ENCODE measurements at regions not wholly inside any gene's neighbourhood (a gene's known extent, or its start where the extent isn't known, plus 50 kb on each side); places are given as distances from the start of the nearest gene placed in this dataset.
"Not testable (repeated sequence)": the region's sequence is repeated elsewhere in the genome, so short reads cannot be mapped to it uniquely, and the experiment has no call there.

DNA sequence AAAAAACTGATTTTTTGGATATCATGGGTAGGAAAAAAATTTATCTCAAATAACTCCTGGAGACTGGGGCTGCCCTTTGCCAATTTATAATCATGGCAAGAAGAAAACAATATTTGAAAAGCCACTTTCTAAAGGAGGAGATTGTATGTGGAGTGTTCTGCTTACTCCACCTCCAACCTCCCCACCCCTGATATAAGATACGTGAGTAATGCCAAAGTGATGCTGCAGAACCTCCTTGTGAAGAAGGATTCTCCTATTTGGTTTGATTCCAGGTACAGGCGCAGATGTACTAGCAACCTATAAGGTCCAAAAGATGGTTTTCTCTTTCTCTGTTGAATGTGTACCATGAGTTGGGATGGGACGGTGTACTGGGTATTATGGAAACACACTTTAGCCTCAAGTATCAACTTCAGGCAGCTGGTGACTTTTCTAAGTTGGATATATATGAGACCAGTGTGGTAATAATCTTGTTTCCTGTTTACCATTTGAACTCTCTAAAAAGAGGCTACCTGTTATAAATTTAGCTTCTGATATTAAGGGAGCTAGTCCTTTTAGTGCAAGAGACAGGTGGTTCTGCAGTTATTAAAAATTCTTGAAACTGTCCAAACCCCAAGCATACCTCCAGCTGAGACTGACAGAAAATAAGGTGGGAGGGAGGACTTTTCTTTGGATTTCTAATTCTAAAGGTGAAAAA is 724.0 kb upstream of the MIR17HG start:
- DNase-seq = no peak

DNA sequence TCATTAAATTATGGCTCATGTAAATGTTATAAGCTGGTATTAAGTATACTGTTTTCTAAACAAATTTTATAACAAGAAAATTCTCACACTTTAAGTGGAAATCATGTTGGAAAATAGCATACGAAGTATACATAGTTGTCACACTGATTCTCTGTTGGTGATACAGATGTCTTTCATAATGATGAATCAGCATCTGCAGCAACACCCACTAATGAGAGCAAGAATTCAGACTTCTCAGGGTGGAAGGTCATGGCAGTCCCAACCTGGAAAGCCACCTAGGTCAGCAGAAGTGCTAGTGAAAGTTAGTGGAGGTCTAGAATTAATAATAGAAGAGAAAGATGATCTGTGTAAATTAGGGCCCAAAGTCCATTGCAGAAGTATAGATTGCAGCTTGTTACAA is 719.7 kb upstream of the MIR17HG start:
- DNase-seq = no peak

DNA sequence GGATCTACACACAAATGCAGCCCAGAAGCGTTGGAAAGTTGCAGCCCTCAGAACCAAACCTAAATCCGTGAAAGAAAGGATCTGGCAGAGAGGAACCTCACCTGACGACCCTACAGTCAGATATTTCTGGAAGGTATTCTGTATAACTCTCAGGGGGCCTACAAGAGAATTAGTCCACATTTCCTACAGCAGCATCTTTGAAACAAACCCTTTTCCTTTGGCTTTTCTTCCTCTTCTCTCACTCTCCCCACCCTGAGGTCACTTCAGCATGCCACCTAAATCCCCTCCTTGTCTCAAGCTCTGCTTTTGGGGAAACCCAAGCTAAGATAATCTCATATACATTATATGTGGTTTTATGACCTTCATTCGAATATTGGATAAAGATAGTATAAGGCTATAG is 719.0 kb upstream of the MIR17HG start:
- DNase-seq = no peak

DNA sequence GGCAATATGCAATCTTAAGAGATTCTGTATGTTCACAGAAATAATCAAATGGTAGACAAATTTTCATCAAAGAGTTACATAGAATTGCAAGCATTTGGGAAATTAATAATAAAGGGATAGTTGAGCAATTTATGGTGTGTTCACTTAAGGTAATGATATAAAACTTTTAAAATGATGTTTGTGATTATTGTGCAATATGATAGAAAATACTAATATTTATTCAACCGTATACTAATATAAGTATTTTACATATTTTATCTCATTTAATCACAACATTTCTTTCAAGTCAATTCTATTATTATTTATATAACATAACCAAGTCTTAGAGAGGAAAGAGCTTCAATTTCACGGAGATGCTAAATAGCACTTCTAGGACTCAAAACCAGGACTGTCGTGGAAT is 716.8 kb upstream of the MIR17HG start:
- no peak for DNase-seq

DNA sequence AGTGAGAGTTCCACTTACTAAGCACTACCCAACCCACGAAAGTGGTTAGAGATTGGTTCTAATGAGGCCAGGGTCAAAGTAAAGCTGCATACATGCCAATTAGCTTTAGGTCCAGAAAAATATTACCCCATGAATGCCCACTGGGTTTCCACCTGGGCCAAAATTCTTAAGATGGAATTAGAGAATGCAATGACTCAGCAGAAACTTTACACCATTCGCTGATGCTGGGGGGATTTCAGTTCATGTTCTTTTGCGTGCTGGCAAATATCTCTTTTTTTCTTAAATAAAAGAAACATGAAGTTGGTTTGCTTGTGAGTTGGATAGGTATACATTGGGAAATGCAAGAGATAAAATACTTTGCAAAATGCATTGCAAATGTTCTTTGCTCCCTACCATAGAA is 715.3 kb upstream of the MIR17HG start:
- no peak for DNase-seq

DNA sequence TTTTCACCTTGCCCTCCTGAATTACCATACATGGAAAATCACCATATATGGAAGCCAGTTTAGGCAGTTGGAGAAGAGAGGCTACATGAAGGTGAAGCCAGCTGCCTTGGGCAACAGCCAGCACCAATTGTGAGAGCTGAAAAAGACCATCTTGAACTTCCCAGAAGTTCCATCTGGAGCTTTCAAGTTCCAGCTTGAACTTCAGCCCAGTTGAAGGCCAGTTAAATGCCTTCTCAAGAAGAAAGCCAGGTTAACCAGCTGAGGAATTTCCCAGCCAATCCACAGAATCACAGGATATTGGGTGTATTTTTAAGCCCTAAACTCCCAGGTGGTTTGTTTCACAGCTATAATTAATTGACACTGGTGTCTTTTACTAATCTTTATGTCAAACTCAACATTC is 713.6 kb upstream of the MIR17HG start:
- DNase-seq = no peak

DNA sequence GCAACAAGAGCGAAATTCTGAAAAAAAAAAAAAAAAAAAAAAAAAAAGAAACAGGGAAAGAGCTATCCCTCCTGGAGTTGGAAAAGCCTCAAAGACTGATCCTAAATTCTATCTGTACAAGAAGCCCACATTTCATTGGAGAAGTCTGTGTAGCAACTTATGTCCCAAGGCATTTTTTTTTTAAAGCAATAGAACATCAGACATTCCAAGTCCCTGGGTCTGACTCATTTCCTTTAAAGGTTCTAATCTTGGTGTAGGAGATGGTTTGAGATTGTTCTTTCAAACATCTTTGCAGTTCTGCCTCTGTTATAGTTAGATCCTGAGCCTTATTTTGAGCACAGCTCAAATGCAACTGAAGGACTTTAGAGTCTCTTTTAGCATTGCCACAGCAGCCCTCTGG is 706.5 kb upstream of the MIR17HG start:
- no peak for DNase-seq

DNA sequence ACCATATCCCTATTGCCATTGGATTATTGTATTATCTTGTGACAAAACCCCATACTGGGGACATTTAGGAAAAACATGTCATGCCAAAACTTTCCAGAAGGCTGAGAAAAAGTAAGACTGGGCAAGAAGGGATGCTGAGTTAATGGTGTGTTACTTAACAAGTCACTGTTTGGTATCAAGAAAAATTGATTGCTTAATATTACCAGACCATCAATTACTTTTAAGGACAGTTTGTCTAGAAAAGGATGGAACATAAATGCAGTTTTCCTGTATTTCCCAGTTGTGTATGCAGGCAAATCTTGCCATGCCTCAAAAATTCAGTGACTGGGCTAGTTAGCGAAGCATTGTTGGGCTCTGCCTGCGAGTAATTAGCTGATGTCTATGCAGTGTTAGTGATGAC is 705.6 kb upstream of the MIR17HG start:
- DNase-seq = no peak

DNA sequence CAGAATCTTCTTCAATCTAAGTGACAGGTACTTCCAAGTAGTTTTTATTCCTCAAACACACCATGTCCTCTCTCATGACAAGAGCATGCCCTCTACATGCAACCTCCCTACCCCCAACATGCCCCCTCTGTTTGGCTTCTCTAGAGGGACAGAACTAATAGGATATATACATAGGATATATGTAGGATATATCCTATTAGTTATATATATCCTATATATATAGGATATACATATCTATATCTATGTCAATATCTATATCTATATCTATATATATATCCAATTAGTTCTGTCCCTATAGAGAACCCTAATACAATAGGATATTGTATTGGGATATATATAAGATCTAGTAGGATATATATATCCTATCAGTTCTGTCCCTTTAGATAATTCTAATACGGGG is 701.9 kb upstream of the MIR17HG start:
- DNase-seq = no peak

DNA sequence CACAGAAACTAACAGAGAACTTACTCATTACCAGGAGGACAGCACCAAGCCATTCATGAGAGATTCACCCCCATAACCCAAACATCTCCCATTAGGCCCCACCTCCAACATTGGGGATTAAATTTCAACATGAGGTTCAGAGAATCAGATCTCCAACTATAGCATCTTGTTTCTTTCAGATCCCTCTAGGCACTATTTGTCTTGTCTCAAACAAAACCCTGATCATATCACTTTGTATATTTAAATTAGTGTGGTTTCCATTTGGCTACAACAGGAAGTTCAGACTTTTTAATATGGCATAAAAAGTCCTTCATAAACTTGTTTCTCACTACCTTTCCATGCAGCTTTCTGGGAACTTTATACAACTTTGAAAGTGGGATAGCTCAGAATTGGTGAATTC is 699.0 kb upstream of the MIR17HG start:
- DNase-seq = no peak

DNA sequence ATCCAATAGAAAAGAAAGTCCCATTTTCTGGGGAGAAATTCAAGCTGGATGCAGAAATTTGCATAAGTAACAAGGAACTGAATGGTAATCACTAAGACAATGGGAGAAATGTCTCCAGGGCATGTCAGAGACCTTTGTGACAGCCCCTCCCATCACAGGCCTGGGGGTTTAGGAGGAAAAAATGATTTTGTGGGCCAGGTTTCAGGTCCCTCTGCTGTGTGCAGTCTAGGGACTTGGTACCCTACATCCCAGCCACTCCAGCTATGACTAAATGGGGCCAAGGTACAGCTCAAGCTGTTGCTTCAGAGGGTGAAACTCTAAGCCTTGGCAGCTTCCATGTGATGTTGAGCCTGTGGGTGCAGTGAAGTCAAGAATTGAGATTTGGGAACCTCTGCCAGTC is 695.5 kb upstream of the MIR17HG start:
- DNase-seq = no peak

DNA sequence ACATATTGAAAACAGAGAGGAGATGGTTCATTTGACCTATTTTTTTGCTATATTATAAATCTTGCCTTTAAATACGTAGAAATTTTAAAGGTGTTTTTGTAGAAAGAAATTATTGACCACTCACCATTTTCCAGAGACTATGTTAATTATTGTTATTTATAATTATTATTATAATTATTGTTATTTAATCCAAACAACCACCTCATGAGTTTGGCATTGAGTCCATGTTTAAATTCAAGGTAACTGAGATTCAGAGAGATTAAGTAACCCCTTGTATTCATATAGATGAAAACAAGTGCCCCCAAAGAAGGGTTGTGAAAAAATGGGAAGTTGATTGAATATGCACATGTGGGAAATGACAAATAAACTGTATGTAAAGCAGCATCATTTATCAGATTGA is 692.5 kb upstream of the MIR17HG start:
- no peak for DNase-seq

DNA sequence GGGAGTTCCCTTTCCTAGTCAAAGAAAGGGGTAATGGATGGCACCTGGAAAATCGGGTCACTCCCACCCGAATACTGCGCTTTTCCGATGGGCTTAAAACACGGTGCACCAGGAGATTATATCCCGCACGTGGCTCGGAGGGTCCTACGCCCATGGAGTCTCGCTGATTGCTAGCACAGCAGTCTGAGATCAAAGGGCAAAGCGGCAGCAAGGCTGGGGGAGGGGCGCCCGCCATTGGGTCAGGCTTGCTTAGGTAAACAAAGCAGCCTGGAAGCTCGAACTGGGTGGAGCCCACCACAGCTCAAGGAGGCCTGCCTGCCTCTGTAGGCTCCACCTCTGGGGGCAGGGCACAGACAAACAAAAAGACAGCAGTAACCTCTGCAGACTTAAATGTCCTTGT is 683.3 kb upstream of the MIR17HG start:
- DNase-seq = not testable (repeated sequence)

DNA sequence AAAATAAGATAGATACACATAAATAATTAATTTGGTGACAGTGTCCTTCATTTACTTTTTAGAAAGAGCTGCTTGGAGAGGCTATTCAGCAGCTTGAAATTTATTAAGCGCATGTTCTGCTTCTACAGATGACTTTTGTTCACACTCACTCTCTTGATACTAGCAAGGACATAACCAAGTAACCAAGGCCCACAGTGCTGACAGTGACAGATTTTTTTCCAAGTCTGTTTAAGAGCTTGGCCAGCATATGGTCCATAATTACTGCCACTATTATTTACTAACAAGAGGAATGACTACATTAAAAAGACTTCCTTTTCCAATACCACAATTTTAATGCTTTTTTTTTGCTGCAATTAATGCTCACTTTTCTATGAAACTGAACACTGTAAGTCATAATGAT is 673.7 kb upstream of the MIR17HG start:
- peak; percentile 29 for DNase-seq

DNA sequence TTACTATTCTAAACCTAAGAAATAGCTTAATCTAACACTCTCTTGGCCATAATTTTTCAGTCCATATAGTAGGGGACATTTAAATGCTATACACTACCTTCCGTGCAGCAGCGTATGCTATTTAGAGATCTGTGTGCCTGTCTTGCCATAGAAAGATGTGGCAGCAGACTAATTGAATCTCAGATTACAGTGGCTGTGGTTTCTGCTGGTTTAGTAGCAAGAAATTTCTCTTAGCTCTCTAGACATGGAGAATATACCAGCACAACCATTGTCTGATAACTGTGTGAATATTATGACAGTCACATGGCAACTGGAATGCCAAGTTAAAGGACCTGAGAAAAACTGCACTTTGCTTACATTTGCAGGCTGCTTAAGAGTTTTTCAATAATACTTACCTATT is 672.4 kb upstream of the MIR17HG start:
- DNase-seq = no peak

DNA sequence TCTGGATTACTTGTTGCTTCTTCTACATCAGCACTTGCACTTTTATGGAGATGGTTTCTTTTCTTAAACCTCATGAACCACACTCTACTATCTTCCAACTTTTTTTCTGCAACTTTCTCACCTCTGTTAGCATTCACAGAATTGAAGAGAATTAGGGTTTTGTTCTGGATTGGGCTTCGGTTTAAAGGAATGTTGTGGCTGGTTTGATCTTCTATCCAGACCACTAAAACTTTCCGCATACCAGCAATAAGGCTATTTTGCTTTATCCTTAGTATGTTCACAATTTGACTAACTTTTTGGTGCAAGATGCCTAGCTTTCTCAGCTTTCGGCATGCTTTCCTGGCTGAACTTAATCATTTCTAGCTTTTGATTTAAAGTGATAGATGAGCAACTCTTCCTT is 666.7 kb upstream of the MIR17HG start:
- no peak for DNase-seq

DNA sequence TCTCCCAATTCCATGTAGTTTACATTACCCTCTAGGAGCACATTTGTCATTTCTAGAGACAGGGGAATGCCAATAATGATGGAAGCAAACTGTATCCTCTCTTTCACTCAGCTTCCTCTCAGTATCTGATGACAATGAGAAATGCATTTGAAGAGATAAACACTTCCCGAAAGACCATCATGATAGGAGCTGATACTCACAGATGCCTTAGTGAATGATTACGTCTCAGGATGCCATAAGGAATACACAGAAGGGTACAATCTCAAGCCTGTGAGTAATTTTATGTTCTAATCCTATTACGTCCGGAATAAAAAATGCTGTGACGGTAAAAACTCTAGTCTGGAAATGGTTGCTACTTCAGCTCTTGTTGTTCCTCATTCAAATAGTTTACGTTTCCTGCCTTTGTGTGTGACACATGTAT is 663.8 kb upstream of the MIR17HG start:
- DNase-seq = no peak

DNA sequence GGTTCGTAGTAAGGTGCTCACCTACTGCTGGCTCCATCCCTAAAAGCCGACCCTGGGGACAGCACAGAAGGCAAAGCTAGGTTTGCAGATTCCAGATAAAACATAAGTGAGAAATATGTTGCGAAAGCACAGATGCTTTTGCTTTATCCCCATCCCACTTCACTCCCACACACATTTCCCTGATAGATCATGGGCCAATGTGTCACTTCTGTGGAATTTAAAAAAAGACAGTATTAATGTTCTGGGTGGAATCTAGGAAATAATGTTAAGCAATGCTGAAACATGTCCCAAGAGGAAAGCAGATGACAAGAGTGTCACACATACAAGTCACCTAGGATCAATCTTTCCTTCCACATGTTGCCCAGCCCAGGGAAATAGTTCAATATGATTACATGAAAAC is 661.0 kb upstream of the MIR17HG start:
- no peak for DNase-seq

DNA sequence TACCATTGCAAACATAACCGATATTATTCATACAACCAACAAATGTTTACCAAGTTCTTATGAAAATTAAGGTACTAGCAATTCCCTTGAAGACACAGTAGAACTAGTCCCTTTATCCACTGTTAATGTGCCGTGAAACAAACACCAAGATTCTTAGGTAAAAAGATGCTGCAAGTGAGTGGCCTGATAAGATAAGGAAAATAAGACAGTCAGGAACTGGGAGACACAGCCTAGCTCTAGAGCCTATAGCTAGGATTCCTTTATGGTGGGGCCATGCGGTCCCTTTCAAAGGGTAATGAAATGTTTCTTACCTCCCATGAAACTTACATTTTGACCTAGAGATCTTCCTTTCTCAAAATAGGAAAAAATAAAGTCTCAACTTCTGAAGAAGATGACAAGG is 658.4 kb upstream of the MIR17HG start:
- DNase-seq = no peak

DNA sequence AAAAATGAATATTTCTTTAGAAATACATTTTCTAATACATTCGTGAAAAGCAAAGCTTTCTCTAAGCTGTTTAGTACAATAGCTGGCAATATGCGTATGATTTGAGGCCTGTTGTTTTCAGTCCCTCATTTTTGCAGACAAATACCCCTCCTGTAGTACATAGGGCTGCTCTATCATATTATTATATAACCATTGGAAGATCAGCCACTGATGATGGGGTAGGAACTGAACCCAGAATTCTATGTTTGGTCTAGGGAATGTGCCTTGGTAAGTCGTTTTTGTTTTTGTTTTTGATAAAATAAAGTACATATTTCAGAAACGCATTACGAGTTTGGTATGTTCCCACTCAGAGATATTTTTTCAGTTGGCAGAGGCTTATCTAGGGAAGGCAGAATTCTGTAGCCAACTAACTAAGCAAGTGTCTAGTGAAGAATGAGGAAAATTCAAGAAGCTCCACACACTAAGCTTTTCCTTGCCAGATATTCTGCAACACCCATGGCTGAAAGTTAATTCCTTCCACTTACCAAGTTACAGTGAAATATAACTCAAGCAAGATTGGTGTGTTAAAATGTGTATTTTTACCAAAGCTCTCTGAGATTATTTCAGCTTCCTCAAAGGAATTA is 656.9 kb upstream of the MIR17HG start:
- no peak for DNase-seq

DNA sequence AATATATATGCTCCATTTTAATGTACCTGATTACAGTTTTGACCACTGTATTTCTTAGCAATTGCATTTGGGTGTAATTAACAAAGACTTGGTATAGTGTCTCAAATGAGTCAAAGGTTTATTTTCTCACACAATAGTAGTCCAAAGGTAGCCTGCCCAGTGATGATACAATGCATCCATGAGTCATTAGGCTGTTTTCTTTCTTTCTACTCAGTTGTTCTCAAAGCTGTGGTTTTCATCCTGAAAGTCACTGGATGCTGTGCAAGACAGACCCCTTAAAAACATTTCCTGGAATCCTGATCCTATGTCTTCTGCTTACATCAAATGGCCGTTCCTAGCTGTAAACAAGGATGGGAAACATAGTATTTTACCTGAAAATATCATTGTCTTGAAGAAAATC is 651.2 kb upstream of the MIR17HG start:
- no peak for DNase-seq

DNA sequence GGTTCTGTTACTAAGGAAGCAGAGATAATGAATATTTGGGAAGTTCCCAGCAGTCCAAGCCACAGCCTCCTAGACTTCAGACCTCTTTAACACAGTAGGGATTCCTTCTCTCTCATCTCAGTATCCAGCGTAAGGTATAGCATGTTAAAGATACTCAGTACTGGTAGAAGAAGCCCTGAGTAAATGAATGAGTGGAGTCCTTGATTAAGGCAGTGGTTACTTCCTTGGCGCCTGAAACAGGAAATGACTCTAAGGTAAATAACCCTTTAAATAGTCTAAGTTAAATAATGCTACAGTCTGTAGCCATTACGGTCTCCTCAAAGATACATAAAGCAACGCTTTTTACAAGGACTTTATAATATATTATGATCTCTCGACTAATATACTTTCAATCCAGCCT is 650.8 kb upstream of the MIR17HG start:
- DNase-seq = no peak

DNA sequence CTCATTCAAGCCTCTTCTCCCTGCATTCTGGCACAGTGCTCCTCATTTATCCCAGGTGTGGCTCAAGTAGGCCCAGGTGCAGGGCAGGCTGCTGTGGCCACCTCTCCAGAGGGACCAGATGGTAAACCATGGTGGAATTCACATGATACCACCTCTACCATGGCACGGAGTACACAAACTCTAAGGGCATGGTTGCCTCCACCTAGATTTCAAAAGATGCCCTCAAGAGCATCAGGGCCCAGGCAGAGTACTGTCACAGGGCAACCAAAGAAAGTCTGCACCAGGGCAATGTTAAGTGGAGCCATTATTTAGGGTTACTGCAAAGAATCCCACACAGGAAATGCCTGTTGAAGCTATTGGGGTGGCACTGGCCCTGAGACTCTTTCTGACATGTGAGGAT is 647.1 kb upstream of the MIR17HG start:
- no peak for DNase-seq

DNA sequence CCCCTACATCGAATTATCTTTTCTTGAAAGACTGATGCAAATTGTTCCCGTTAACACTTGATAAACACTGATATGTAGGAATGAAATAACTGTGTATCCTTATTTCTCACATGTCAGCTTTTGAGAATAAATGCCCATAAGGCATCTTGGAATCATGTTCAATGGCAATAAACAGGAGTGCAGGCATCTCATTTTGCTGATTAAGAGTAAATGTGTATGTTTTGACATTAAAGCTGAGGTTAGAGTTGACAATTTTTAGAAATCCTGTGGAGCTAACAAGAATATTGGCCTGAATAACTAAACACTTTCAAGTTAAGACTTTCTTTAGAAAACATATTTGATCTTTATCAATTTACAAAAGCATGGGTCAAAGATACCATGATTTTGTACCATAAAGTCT is 646.2 kb upstream of the MIR17HG start:
- DNase-seq = no peak

DNA sequence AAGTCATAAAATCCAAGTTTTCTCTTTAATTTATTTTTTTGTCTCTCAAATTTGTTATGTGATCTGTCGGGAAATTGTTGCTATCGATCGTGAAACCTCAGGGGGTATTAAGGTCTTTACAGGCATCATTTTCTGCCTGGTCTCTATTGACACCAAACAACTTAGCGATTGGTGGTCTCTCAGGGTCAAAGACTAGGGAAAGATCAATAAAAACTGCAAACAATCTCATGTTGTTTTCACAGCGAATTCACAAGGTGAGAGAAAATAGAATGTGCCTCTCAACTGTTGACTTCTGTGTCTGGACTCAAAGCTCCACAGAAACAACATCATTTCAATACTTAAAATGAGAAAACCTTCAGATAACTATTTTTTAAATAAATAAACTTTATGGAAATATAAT is 645.4 kb upstream of the MIR17HG start:
- no peak for DNase-seq

Data from skin of body (tissue), 1 donor.